Prostate gland (tissue), 2 donors: ENCODE measurements at regions not wholly inside any gene's neighbourhood (a gene's known extent, or its start where the extent isn't known, plus 50 kb on each side); places are given as distances from the start of the nearest gene placed in this dataset.

Experiments used
- DNase-seq: peaks from one replicate; pipeline ENCODE4 v3.0.0-alpha.2; 2019; ENCODE audit warnings: low spot score
- H3K27ac ChIP-seq, 2 donors: fragments of 200-600 bp; sonication (generic); 2 replicates each; pipeline ENCODE4 v1.5.1; 2017 to 2019
- H3K27me3 ChIP-seq: fragments of 200-600 bp; sonication (generic); replicated peaks from 2 replicates; pipeline ENCODE4 v1.5.1; 2019; ENCODE audit not compliant: insufficient read depth
- H3K36me3 ChIP-seq, 2 donors: fragments of 200-600 bp; sonication (generic); 1 replicate in 1 of 2; 2 replicates in 1 of 2; pipeline versions ENCODE4 v1.5.1 to v1.8.1; 2017 to 2019
- H3K4me1 ChIP-seq: fragments of 200-600 bp; sonication (generic); replicated peaks from 2 replicates; pipeline ENCODE4 v1.5.1; 2019
- H3K4me3 ChIP-seq, 2 donors: fragments of 200-600 bp; sonication (generic); 2 replicates each; pipeline ENCODE4 v1.5.1; 2017 to 2019
- H3K9me3 ChIP-seq: fragments of 200-600 bp; sonication (generic); 2 replicates; pipeline ENCODE4 v1.5.1; 2017
- POLR2A ChIP-seq: fragments of 450-650 bp; IDR thresholded peaks from one replicate; pipeline ENCODE4 v1.6.1; 2016; ENCODE audit warnings: antibody characterized with exemption, mild to moderate bottlenecking
- POLR2AphosphoS5 ChIP-seq: sonication (generic); formaldehyde crosslinking; IDR thresholded peaks from one replicate; pipeline ENCODE4 v1.6.1; 2017; ENCODE audit warnings: antibody characterized with exemption
- WGBS: methylation state at CpG from one replicate; pipeline ENCODE4 v1.1.5; 2018; 5-methylcytosine and 5-hydroxymethylcytosine counted together
- intact Hi-C: fragments of 100-400 bp; cut with DNase I; formaldehyde crosslinking; loops from one replicate; pipeline ENCODE4 v1.14.2; 2022
- TF ChIP-seq, protein P1 (sequence below), 4 experiments: fragments of 200-600 bp in 2 of 4; fragments of 450-650 bp in 2 of 4; sonication (generic) in 2 of 4; IDR thresholded peaks; 1 replicate in 3 of 4; 2 replicates in 1 of 4; pipeline ENCODE4 v1.5.1; 2016 to 2019; ENCODE audit warnings: antibody characterized with exemption in 4 of 4, mild to moderate bottlenecking in 2 of 4, moderate library complexity in 2 of 4

GRCh38 chr9:38154501-38155421 is 85.7 kb upstream of the SHB start:
- WGBS: 61% methylated on average over 8 of the region's 8 CpGs

DNA sequence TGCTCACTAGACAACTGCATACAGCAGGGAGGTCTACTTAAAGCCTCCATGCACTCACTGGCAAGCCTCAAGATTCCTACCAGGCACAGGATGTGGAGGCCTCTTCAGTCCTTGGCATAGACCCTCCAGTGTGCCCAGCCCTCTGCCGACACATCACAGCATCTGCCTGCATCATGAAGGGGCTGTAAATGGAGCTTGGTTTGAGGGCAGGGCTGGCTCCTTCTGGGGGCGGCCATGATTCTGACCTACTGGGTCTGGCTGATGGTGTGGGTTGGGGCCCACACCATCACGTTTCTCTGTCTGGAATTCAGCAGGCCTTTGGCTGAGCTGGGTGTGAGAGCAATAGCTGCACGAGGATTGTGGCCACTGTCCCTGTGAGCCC is 84.9 kb upstream of the SHB start:
- Histone ChIP-seq H3K36me3 (no peaks in the 10 kb centered on the region), H3K27ac (no peak overlapping the region), H3K4me1 (no peaks in the 10 kb centered on the region), H3K4me3 (no peak overlapping the region), H3K9me3 (no peaks in the 10 kb centered on the region), H3K27me3 (no peaks in the 10 kb centered on the region)
- 83% methylated on average over 4 of the region's 4 CpGs for WGBS
- TF ChIP-seq, protein P1, sequence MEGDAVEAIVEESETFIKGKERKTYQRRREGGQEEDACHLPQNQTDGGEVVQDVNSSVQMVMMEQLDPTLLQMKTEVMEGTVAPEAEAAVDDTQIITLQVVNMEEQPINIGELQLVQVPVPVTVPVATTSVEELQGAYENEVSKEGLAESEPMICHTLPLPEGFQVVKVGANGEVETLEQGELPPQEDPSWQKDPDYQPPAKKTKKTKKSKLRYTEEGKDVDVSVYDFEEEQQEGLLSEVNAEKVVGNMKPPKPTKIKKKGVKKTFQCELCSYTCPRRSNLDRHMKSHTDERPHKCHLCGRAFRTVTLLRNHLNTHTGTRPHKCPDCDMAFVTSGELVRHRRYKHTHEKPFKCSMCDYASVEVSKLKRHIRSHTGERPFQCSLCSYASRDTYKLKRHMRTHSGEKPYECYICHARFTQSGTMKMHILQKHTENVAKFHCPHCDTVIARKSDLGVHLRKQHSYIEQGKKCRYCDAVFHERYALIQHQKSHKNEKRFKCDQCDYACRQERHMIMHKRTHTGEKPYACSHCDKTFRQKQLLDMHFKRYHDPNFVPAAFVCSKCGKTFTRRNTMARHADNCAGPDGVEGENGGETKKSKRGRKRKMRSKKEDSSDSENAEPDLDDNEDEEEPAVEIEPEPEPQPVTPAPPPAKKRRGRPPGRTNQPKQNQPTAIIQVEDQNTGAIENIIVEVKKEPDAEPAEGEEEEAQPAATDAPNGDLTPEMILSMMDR (IDR thresholded peaks at IDR 0.05): no peak
- TF ChIP-seq POLR2A (no peak), POLR2AphosphoS5 (no peak)
- intact Hi-C loops: no loop called here
- DNase-seq: no peak

More at GRCh38 chr9:38154501-38155421, 85.7 kb upstream of the SHB start:
- TF ChIP-seq POLR2AphosphoS5 (no peak), POLR2A (no peak)
- no peak for DNase-seq
- H3K27ac ChIP-seq: no peak overlapping the region
- no peaks in the 10 kb centered on the region for H3K27me3 ChIP-seq
- intact Hi-C loops: no loop called here
- H3K4me1 ChIP-seq: no peaks in the 10 kb centered on the region
- no peak overlapping the region for H3K4me3 ChIP-seq
- no peaks in the 10 kb centered on the region for H3K9me3 ChIP-seq
- no peaks in the 10 kb centered on the region for H3K36me3 ChIP-seq

DNA sequence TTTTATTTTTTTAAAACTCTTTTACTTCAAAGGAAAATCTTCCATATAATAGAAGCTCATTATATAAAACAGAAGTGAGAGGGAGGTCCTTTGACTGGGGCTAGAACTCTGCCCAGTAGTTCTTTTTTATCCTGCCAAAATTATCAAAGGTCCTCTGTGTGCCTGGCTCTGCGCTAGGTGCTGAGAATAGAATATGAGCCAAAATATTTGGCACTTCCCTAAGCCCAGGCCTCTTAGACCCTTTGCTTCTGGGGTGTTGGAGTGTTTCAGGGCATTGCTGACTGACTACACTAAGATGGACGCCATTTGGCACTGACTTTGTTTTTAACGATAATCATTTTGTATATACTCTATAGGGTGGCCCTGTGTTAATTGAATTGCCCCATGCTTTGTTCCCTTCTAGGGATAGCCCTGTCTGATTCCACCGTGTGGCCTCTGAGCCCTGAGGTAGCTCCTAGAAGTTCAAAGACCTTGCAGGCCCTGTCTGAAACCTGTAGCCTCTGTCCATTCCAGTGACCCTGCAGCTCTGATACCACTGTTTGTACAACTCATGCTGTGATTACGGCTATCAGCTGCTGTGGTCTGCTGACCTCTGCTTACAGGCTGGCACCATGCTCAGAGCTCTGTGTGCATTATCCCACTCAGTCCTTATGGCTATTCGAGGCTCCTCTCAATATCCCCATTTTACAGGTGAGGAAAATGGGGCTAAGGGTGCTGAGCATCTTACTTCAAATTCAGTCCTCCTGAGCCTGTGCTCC is 84.3 kb upstream of the SHB start:
- 82% methylated on average over 6 of the region's 6 CpGs for WGBS
- DNase-seq: no peak
- TF ChIP-seq POLR2AphosphoS5 (no peak), POLR2A (no peak)
- TF ChIP-seq, protein P1 (IDR thresholded peaks at IDR 0.05): no peak
- Histone ChIP-seq H3K4me1 (no peaks in the 10 kb centered on the region), H3K9me3 (no peaks in the 10 kb centered on the region), H3K27me3 (no peaks in the 10 kb centered on the region), H3K4me3 (no peak overlapping the region), H3K27ac (no peak overlapping the region), H3K36me3 (no peaks in the 10 kb centered on the region)
- intact Hi-C loops: no loop called here

DNA sequence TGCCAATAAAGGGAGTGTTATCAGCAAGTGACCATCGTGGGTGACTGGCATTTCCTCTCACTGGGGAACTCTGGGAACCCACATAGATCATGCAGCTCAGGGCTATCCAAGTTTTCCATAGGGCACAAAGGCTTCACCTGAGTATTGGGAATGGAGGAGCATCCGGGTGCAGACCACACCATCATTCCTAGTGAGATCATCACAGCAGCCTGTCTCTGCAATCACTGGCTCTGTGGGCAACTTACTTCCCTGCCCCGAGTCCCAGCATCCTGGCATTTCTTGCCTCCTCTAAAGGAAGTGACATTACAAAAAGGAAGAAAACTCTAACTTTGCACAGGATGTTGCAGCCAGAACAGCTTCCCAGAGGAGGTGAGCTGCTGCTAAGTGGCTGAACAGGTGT is 80.6 kb upstream of the SHB start:
- H3K4me3 ChIP-seq: no peak overlapping the region
- no peaks in the 10 kb centered on the region for H3K9me3 ChIP-seq
- intact Hi-C loops: loop anchor here (10.0 kb wide), 1 partner anchor 185 kb away; no protein-coding TSS in a partner anchor
- no peak for DNase-seq
- TF ChIP-seq, protein P1 (IDR thresholded peaks at IDR 0.05): no peak
- no peak for TF ChIP-seq POLR2AphosphoS5
- WGBS: 72% methylated on average over 3 of the region's 3 CpGs
- H3K4me1 ChIP-seq: no peaks in the 10 kb centered on the region
- H3K27ac ChIP-seq: no peak overlapping the region
- no peaks in the 10 kb centered on the region for H3K36me3 ChIP-seq
- no peaks in the 10 kb centered on the region for H3K27me3 ChIP-seq

DNA sequence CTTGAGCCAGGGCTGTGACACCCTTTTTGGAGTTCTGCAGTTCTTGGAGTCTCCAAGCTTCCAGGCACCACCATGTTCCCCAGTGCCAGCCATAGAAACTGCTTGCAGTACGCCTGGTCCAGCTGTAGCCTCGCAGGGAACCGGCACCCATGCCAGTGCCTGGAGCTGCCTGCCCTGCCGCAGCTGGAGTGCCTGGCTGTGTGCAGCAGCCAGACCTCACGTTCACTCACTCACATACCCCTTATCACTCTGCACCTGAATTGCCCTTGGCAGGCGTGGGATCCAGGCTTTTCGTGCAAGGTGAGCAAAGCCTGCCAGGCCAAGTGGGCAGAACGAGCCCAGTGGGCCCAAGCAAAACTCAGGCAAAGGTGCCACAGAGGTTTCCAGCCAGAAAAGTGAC is 77.8 kb upstream of the SHB start:
- Histone ChIP-seq H3K4me3 (no peak overlapping the region), H3K9me3 (no peaks in the 10 kb centered on the region), H3K27ac (no peak overlapping the region), H3K36me3 (no peaks in the 10 kb centered on the region), H3K27me3 (no peaks in the 10 kb centered on the region), H3K4me1 (no peaks in the 10 kb centered on the region)
- intact Hi-C loops: loop anchor here (10.0 kb wide), 1 partner anchor 188 kb away; no protein-coding TSS in a partner anchor
- DNase-seq: no peak
- 93% methylated on average over 8 of the region's 8 CpGs for WGBS
- TF ChIP-seq, protein P1 (IDR thresholded peaks at IDR 0.05): no peak
- TF ChIP-seq POLR2A (no peak), POLR2AphosphoS5 (no peak)
